Testis (tissue), 2 donors: ENCODE measurements at regions not wholly inside any gene's neighbourhood (a gene's known extent, or its start where the extent isn't known, plus 50 kb on each side); places are given as distances from the start of the nearest gene placed in this dataset.
"Not testable (repeated sequence)": the region's sequence is repeated elsewhere in the genome, so short reads cannot be mapped to it uniquely, and the experiment has no call there.

Experiments
- CTCF ChIP-seq, 3 experiments: fragments of 450-650 bp in 2 of 3; fragments of 200-600 bp in 1 of 3; sonication (generic) in 1 of 3; IDR thresholded peaks; one replicate each; pipeline ENCODE4 v1.5.1; 2016 to 2019; ENCODE audit warnings: antibody characterized with exemption in 3 of 3, mild to moderate bottlenecking in 2 of 3, moderate library complexity in 1 of 3
- POLR2A ChIP-seq: fragments of 450-650 bp; IDR thresholded peaks from one replicate; pipeline ENCODE4 v1.6.1; 2017; ENCODE audit warnings: antibody characterized with exemption, mild to moderate bottlenecking, moderate library complexity

GRCh38 chr21:28563933-28564332 lies 428.7 kb downstream of the LTN1 start:
- not testable (repeated sequence) for TF ChIP-seq CTCF (IDR thresholded peaks at IDR 0.05); POLR2A
